H1 (cell line): ENCODE measurements at regions not wholly inside any gene's neighbourhood (a gene's known extent, or its start where the extent isn't known, plus 50 kb on each side); places are given as distances from the start of the nearest gene placed in this dataset.

ENCODE experiments used
- CTCF ChIA-PET: fragments of 300-600 bp; sonication (Branson Sonifier 250); formaldehyde crosslinking; loops from one replicate; lab custom pipeline; 2021; ENCODE audit not compliant: partially characterized antibody; lab: Charles Lee
- POLR2A ChIA-PET: fragments of 300-600 bp; sonication (Branson Sonifier 250); formaldehyde crosslinking; loops from one replicate; lab custom pipeline; 2021; ENCODE audit warnings: inconsistent platforms; ENCODE audit not compliant: partially characterized antibody; lab: Charles Lee
- DNase-seq, 2 experiments: peaks; one replicate each; pipeline versions ENCODE4 v3.0.0 to v3.0.0-alpha.2; 2010 to 2022; ENCODE audit warnings: low spot score in 2 of 2, low read depth in 1 of 2, mixed read lengths in 1 of 2
- FAIRE-seq: peaks from 2 replicates; lab custom pipeline; 2011; peaks lifted over from hg19 to GRCh38; lab: Jason Lieb, UNC
- H2AFZ ChIP-seq: 2 replicates; pipeline ENCODE4 v1.8.1; 2012; ENCODE audit warnings: low read length, inconsistent platforms
- H2AK5ac ChIP-seq: 2 replicates; pipeline ENCODE4 v1.6.1; 2013; ENCODE audit warnings: low read depth, low read length
- H2BK120ac ChIP-seq: replicated peaks from 2 replicates; pipeline ENCODE3; 2013; ENCODE audit warnings: low read depth, low read length, inconsistent platforms
- H2BK12ac ChIP-seq: 2 replicates; pipeline ENCODE4 v1.6.1; 2013; ENCODE audit warnings: low read depth, low read length
- H2BK15ac ChIP-seq: 2 replicates; pipeline ENCODE4 v1.6.1; 2013; ENCODE audit warnings: low read length
- H2BK20ac ChIP-seq: 2 replicates; pipeline ENCODE4 v1.6.1; 2013; ENCODE audit warnings: low read length
- H2BK5ac ChIP-seq: 2 replicates; pipeline ENCODE4 v1.6.1; 2013; ENCODE audit warnings: low read depth, low read length
- H3K14ac ChIP-seq: 2 replicates; pipeline ENCODE4 v1.6.1; 2013; ENCODE audit warnings: inconsistent platforms; ENCODE audit not compliant: insufficient read length
- H3K18ac ChIP-seq: 2 replicates; pipeline ENCODE4 v1.6.1; 2013; ENCODE audit warnings: low read length; ENCODE audit errors: extremely low read depth
- H3K23ac ChIP-seq: 2 replicates; pipeline ENCODE4 v1.6.1; 2013; ENCODE audit warnings: inconsistent platforms; ENCODE audit not compliant: insufficient read length
- H3K23me2 ChIP-seq: 2 replicates; pipeline ENCODE4 v1.6.1; 2013; ENCODE audit warnings: low read depth, low read length
- H3K27ac ChIP-seq: 2 replicates; pipeline ENCODE4 v1.6.1; 2011; ENCODE audit warnings: low read depth, low read length, inconsistent platforms
- H3K27me3 ChIP-seq, 4 experiments: replicated peaks in 1 of 4; 1 replicate in 1 of 4; 2 replicates in 3 of 4; pipeline versions ENCODE4 v1.6.1 to v1.8.1; 2011 to 2013; ENCODE audit warnings: low read length in 3 of 4, mild to moderate bottlenecking in 3 of 4, inconsistent platforms in 2 of 4, mixed read lengths in 2 of 4, moderate library complexity in 1 of 4; ENCODE audit not compliant: control insufficient read depth in 3 of 4, insufficient read depth in 3 of 4; ENCODE audit errors: extremely low read depth in 1 of 4
- H3K36me3 ChIP-seq, 4 experiments: 2 replicates each; pipeline versions ENCODE4 v1.6.1 to v1.8.1; 2011 to 2013; ENCODE audit warnings: mild to moderate bottlenecking in 4 of 4, low read length in 3 of 4, moderate library complexity in 2 of 4, control low read depth in 1 of 4, inconsistent platforms in 1 of 4; ENCODE audit not compliant: insufficient read depth in 4 of 4, control insufficient read depth in 2 of 4
- H3K4ac ChIP-seq: replicated peaks from 2 replicates; pipeline ENCODE3; 2013; ENCODE audit warnings: low read length, low read depth, mixed read lengths, inconsistent platforms; ENCODE audit not compliant: insufficient read length
- H3K4me1 ChIP-seq, 4 experiments: replicated peaks in 1 of 4; 1 replicate in 1 of 4; 2 replicates in 3 of 4; pipeline versions ENCODE4 v1.6.1 to v1.8.1; 2011 to 2013; ENCODE audit warnings: low read length in 3 of 4, inconsistent platforms in 2 of 4, mixed read lengths in 1 of 4; ENCODE audit not compliant: insufficient read depth in 4 of 4, control insufficient read depth in 3 of 4
- H3K4me2 ChIP-seq, 2 experiments: 2 replicates each; pipeline versions ENCODE4 v1.6.1 to v1.8.1; 2011 to 2013; ENCODE audit warnings: low read depth in 2 of 2, low read length in 2 of 2, control low read depth in 1 of 2, inconsistent platforms in 1 of 2, mild to moderate bottlenecking in 1 of 2; ENCODE audit not compliant: insufficient read depth in 1 of 2
- H3K4me3 ChIP-seq, 4 experiments: fragments of 200-600, 300-600 bp in 1 of 4; sonication (generic), shearing (Covaris generic), sonication (Bioruptor Twin) in 1 of 4; 2 replicates each; pipeline versions ENCODE4 v1.5.1 to v1.8.1; 2011 to 2016; ENCODE audit warnings: low read length in 4 of 4, low read depth in 3 of 4, control low read depth in 2 of 4, inconsistent platforms in 2 of 4, mild to moderate bottlenecking in 2 of 4, mixed read lengths in 1 of 4, moderate library complexity in 1 of 4; ENCODE audit not compliant: insufficient read depth in 2 of 4; ENCODE audit errors: extremely low read depth in 1 of 4
- H3K56ac ChIP-seq: replicated peaks from 2 replicates; pipeline ENCODE3; 2013; ENCODE audit warnings: low read depth, mild to moderate bottlenecking, mixed read lengths, low read length, inconsistent platforms; ENCODE audit not compliant: insufficient read length
- H3K79me1 ChIP-seq: 2 replicates; pipeline ENCODE4 v1.6.1; 2013; ENCODE audit warnings: low read depth, low read length, control low read depth
- H3K79me2 ChIP-seq, 2 experiments: 2 replicates each; pipeline versions ENCODE4 v1.6.1 to v1.8.1; 2012 to 2013; ENCODE audit warnings: low read length in 2 of 2, mild to moderate bottlenecking in 2 of 2, inconsistent platforms in 1 of 2; ENCODE audit not compliant: insufficient read depth in 2 of 2, control insufficient read depth in 1 of 2
- H3K9ac ChIP-seq, 4 experiments: replicated peaks in 1 of 4; 1 replicate in 1 of 4; 2 replicates in 3 of 4; pipeline versions ENCODE4 v1.6.1 to v1.8.1; 2011 to 2013; ENCODE audit warnings: low read depth in 3 of 4, low read length in 3 of 4, control low read depth in 2 of 4, mild to moderate bottlenecking in 2 of 4, moderate library complexity in 2 of 4, inconsistent platforms in 1 of 4; ENCODE audit errors: extremely low read depth in 1 of 4
- H3K9me3 ChIP-seq, 2 experiments: 2 replicates each; pipeline versions ENCODE4 v1.6.1 to v1.8.1; 2012 to 2013; ENCODE audit warnings: mild to moderate bottlenecking in 2 of 2, moderate library complexity in 2 of 2, control low read depth in 1 of 2, inconsistent platforms in 1 of 2, low read depth in 1 of 2, low read length in 1 of 2, mixed read lengths in 1 of 2; ENCODE audit not compliant: insufficient read depth in 2 of 2
- H4K20me1 ChIP-seq, 2 experiments: replicated peaks in 1 of 2; 2 replicates each; pipeline versions ENCODE3 to v1.8.1; 2011 to 2013; ENCODE audit warnings: inconsistent platforms in 2 of 2, low read length in 2 of 2, mild to moderate bottlenecking in 1 of 2; ENCODE audit not compliant: insufficient read depth in 2 of 2, control insufficient read depth in 1 of 2
- H4K5ac ChIP-seq: 2 replicates; pipeline ENCODE4 v1.6.1; 2013; ENCODE audit warnings: low read length, low read depth, mixed read lengths, inconsistent platforms; ENCODE audit not compliant: insufficient read length
- H4K8ac ChIP-seq: 2 replicates; pipeline ENCODE4 v1.8.0; 2013; ENCODE audit warnings: mild to moderate bottlenecking, moderate library complexity, low read length, inconsistent platforms; ENCODE audit not compliant: insufficient read depth; ENCODE audit errors: extremely low read depth
- H4K91ac ChIP-seq: replicated peaks from 2 replicates; pipeline ENCODE3; 2013; ENCODE audit warnings: low read length, mixed read lengths, inconsistent platforms; ENCODE audit not compliant: insufficient read length
- TEAD4 ChIP-seq: IDR thresholded peaks from 2 replicates; pipeline ENCODE4 v1.6.1; 2012; ENCODE audit warnings: low read depth, low read length, inconsistent platforms, mixed read lengths
- WGBS, 2 experiments: shearing (Covaris generic) in 1 of 2; methylation state at CpG; one replicate each; pipeline versions ENCODE4 v1.1.6 to v1.1.7; 2013 to 2015; ENCODE audit warnings: low lambda C conversion rate in 2 of 2, mixed read lengths in 2 of 2, inconsistent platforms in 1 of 2, low coverage in 1 of 2, missing lambda C conversion rate in 1 of 2; ENCODE audit not compliant: insufficient replicate concordance in 2 of 2, insufficient coverage in 1 of 2, insufficient read length in 1 of 2; ENCODE audit errors: extremely low coverage in 1 of 2, missing lambda C conversion rate in 1 of 2; 5-methylcytosine and 5-hydroxymethylcytosine counted together

DNA sequence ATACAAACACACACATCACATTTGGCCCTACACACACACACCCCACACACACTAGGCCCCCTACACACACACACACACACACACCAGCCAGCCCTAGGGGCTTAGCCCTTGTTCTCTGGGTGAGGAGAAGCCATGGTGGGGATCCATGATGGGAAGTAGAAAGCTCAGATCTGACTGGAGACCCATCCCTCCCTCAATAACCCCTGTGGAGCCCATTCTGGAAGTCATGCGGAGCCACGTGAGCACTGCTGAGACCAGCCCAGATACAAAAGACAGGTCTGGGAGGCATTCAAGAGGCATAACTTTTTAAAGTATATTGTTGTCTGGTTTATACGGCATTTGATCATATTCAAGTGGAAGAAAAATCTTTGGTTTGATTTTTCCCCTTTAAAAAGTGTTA is 448.5 kb downstream of the SOX6 start:
- no peak overlapping the region for H3K18ac ChIP-seq
- no peak overlapping the region for H3K14ac ChIP-seq
- DNase-seq (no peak), FAIRE-seq (no peak)
- peak overlapping the region; percentile 63 for H4K91ac ChIP-seq
- H2BK15ac ChIP-seq: no peak overlapping the region
- H3K4ac ChIP-seq: peak overlapping the region; percentile 13
- no peak overlapping the region for H3K56ac ChIP-seq
- no peaks in the 10 kb centered on the region; a peak in 1 of 7 replicates for H3K27me3 ChIP-seq
- no peak overlapping the region for H2BK120ac ChIP-seq
- no peak overlapping the region for H3K27ac ChIP-seq
- H3K36me3 ChIP-seq: no peaks in the 10 kb centered on the region
- no peaks in the 10 kb centered on the region; a peak in 1 of 7 replicates for H3K4me1 ChIP-seq
- H3K23ac ChIP-seq: no peak overlapping the region
- no peaks in the 10 kb centered on the region for H3K9me3 ChIP-seq
- H2BK12ac ChIP-seq: no peak overlapping the region
- H2AK5ac ChIP-seq: no peak overlapping the region; the same call in 1 of the 2 replicates
- peaks cover 11% of the 10 kb centered on the region; the same call in 1 of the 2 replicates for H3K23me2 ChIP-seq
- no peak overlapping the region for H2AFZ ChIP-seq
- H3K4me3 ChIP-seq: no peak overlapping the region
- CTCF ChIA-PET: no interaction called here
- no peak overlapping the region for H2BK20ac ChIP-seq
- H4K8ac ChIP-seq: no peak overlapping the region
- TF ChIP-seq TEAD4: no peak
- TF ChIP-seq, all 59 proteins: peak for 0
- H3K79me2 ChIP-seq: no peaks in the 10 kb centered on the region
- no peak overlapping the region for H3K4me2 ChIP-seq
- H3K9ac ChIP-seq: no peak overlapping the region
- WGBS, 2 experiments: 88% methylated on average over 3 of the region's 3 CpGs; no CpG with 5 or more reads in 1 of the 2 experiments
- H3K79me1 ChIP-seq: no peaks in the 10 kb centered on the region; the same call in 1 of the 2 replicates
- peak overlapping the region; percentile 75; the same call in 1 of the 2 replicates for H2BK5ac ChIP-seq
- peaks cover 0 to 9% of the 10 kb centered on the region in 2 experiments for H4K20me1 ChIP-seq
- H4K5ac ChIP-seq: no peak overlapping the region
- POLR2A ChIA-PET: no interaction called here
